Mesenchymal stem cell (in vitro differentiated cells and primary cell): ENCODE measurements at regions not wholly inside any gene's neighbourhood (a gene's known extent, or its start where the extent isn't known, plus 50 kb on each side); places are given as distances from the start of the nearest gene placed in this dataset.

Source experiments
- DNase-seq: peaks from one replicate; pipeline ENCODE4 v3.0.0-alpha.2; 2013
- H2AFZ ChIP-seq: one replicate; pipeline ENCODE4 v1.6.1; 2013; ENCODE audit warnings: low read depth, mild to moderate bottlenecking, control low read depth, inconsistent platforms, low read length, moderate library complexity
- H2AK5ac ChIP-seq: 2 replicates; pipeline ENCODE4 v1.6.1; 2013; ENCODE audit warnings: low read length, moderate library complexity, mild to moderate bottlenecking, inconsistent platforms; ENCODE audit not compliant: severe bottlenecking
- H2BK120ac ChIP-seq: one replicate; pipeline ENCODE4 v1.6.1; 2013; ENCODE audit warnings: low read depth, mild to moderate bottlenecking, inconsistent platforms, low read length, moderate library complexity
- H2BK12ac ChIP-seq, 2 experiments: one replicate each; pipeline ENCODE4 v1.6.1; 2013; ENCODE audit warnings: inconsistent platforms in 2 of 2, low read length in 2 of 2, mild to moderate bottlenecking in 2 of 2, moderate library complexity in 2 of 2, control low read depth in 1 of 2
- H2BK15ac ChIP-seq: one replicate; pipeline ENCODE4 v1.6.1; 2013; ENCODE audit warnings: mild to moderate bottlenecking, low read depth, inconsistent platforms; ENCODE audit not compliant: poor library complexity, severe bottlenecking
- H2BK5ac ChIP-seq: 2 replicates; pipeline ENCODE4 v1.6.1; 2013; ENCODE audit warnings: low read depth, mild to moderate bottlenecking, low read length, control low read depth, inconsistent platforms; ENCODE audit not compliant: poor library complexity, severe bottlenecking
- H3K14ac ChIP-seq, 2 experiments: one replicate each; pipeline ENCODE4 v1.6.1; 2013; ENCODE audit warnings: inconsistent platforms in 2 of 2, low read length in 2 of 2, control low read depth in 1 of 2, mild to moderate bottlenecking in 1 of 2, moderate library complexity in 1 of 2
- H3K18ac ChIP-seq, 2 experiments: one replicate each; pipeline ENCODE4 v1.6.1; 2013; ENCODE audit warnings: inconsistent platforms in 2 of 2, low read length in 2 of 2, control low read depth in 1 of 2, low read depth in 1 of 2, mild to moderate bottlenecking in 1 of 2
- H3K23ac ChIP-seq, 2 experiments: one replicate each; pipeline ENCODE4 v1.6.1; 2013; ENCODE audit warnings: inconsistent platforms in 2 of 2, low read length in 2 of 2, mild to moderate bottlenecking in 2 of 2, moderate library complexity in 2 of 2, control low read depth in 1 of 2
- H3K27ac ChIP-seq: 2 replicates; pipeline ENCODE4 v1.5.1; 2013; ENCODE audit warnings: mild to moderate bottlenecking, moderate library complexity, low read length, control low read depth, inconsistent platforms; ENCODE audit not compliant: poor library complexity, severe bottlenecking
- H3K27me3 ChIP-seq, 2 experiments: 2 replicates each; pipeline versions ENCODE4 v1.6.1 to v1.7.0; 2013; ENCODE audit warnings: low read length in 2 of 2, mild to moderate bottlenecking in 2 of 2, moderate library complexity in 2 of 2, control low read depth in 1 of 2, inconsistent platforms in 1 of 2; ENCODE audit not compliant: control insufficient read depth in 1 of 2, insufficient read depth in 1 of 2
- H3K36me3 ChIP-seq, 2 experiments: 2 replicates each; pipeline versions ENCODE4 v1.6.1 to v1.7.0; 2013; ENCODE audit warnings: low read length in 2 of 2, control low read depth in 1 of 2, inconsistent platforms in 1 of 2, low read depth in 1 of 2, mild to moderate bottlenecking in 1 of 2; ENCODE audit not compliant: insufficient read depth in 2 of 2, control insufficient read depth in 1 of 2
- H3K4ac ChIP-seq, 2 experiments: one replicate each; pipeline ENCODE4 v1.6.1; 2013; ENCODE audit warnings: inconsistent platforms in 2 of 2, low read length in 2 of 2, mild to moderate bottlenecking in 2 of 2, moderate library complexity in 2 of 2, control low read depth in 1 of 2, low read depth in 1 of 2
- H3K4me1 ChIP-seq: 2 replicates; pipeline ENCODE4 v1.6.1; 2013; ENCODE audit warnings: low read depth, low read length, control low read depth; ENCODE audit not compliant: control insufficient read depth, insufficient read depth
- H3K4me2 ChIP-seq: 2 replicates; pipeline ENCODE4 v1.6.1; 2013; ENCODE audit warnings: low read length, mild to moderate bottlenecking, inconsistent platforms; ENCODE audit not compliant: poor library complexity, severe bottlenecking
- H3K4me3 ChIP-seq, 2 experiments: 2 replicates each; pipeline versions ENCODE4 v1.5.1 to v1.7.0; 2013; ENCODE audit warnings: low read length in 2 of 2, mild to moderate bottlenecking in 2 of 2, control low read depth in 1 of 2, low read depth in 1 of 2; ENCODE audit not compliant: insufficient read depth in 1 of 2
- H3K79me1 ChIP-seq: replicated peaks from 2 replicates; pipeline ENCODE4 v1.6.1; 2013; ENCODE audit warnings: mild to moderate bottlenecking, control low read depth, low read length, inconsistent platforms; ENCODE audit not compliant: poor library complexity, severe bottlenecking
- H3K9ac ChIP-seq: 2 replicates; pipeline ENCODE4 v1.7.0; 2013; ENCODE audit warnings: mild to moderate bottlenecking, low read length, moderate library complexity
- H3K9me3 ChIP-seq: 2 replicates; pipeline ENCODE4 v1.7.0; 2013; ENCODE audit warnings: mild to moderate bottlenecking, low read length; ENCODE audit not compliant: control insufficient read depth
- H4K8ac ChIP-seq: one replicate; pipeline ENCODE4 v1.6.1; 2013; ENCODE audit warnings: inconsistent platforms, mild to moderate bottlenecking, low read length, moderate library complexity
- H4K91ac ChIP-seq: one replicate; pipeline ENCODE4 v1.6.1; 2013; ENCODE audit warnings: mild to moderate bottlenecking, low read length, inconsistent platforms
- WGBS: methylation state at CpG from one replicate; pipeline ENCODE4 v1.1.7; 2013; ENCODE audit warnings: mixed read lengths; 5-methylcytosine and 5-hydroxymethylcytosine counted together

GRCh38 chr7:111676167-111676566 lies 113.9 kb upstream of the IMMP2L start:
- no peaks in the 10 kb centered on the region for H3K4me1 ChIP-seq
- no peak overlapping the region for H3K9ac ChIP-seq
- no peak overlapping the region for H2BK120ac ChIP-seq
- H3K79me1 ChIP-seq, result no peaks in the 10 kb centered on the region
- H2BK5ac ChIP-seq, result no peak overlapping the region
- H2AK5ac ChIP-seq, result no peak overlapping the region
- no peak overlapping the region for H3K4ac ChIP-seq
- no peak overlapping the region for H2BK15ac ChIP-seq
- H3K36me3 ChIP-seq, result no peaks in the 10 kb centered on the region
- DNase-seq, result no peak
- no peak overlapping the region for H3K4me2 ChIP-seq
- H3K9me3 ChIP-seq, result no peaks in the 10 kb centered on the region
- H4K91ac ChIP-seq, result no peak overlapping the region
- H2AFZ ChIP-seq, result no peak overlapping the region
- no peak overlapping the region for H4K8ac ChIP-seq
- no peak overlapping the region for H3K27ac ChIP-seq
- no peak overlapping the region for H2BK12ac ChIP-seq
- no peak overlapping the region for H3K14ac ChIP-seq
- no peaks in the 10 kb centered on the region for H3K27me3 ChIP-seq
- no peak overlapping the region for H3K18ac ChIP-seq
- no peak overlapping the region for H3K23ac ChIP-seq
- H3K4me3 ChIP-seq, result no peak overlapping the region

- no peaks in the 10 kb centered on the region for H3K79me1 ChIP-seq
- DNase-seq, result no peak
- H2BK5ac ChIP-seq, result no peak overlapping the region
- H3K18ac ChIP-seq, result no peak overlapping the region
- H3K9ac ChIP-seq, result no peak overlapping the region
- H4K91ac ChIP-seq, result no peak overlapping the region
- WGBS, result 86% methylated on average over 4 of the region's 6 CpGs
- H2BK15ac ChIP-seq, result no peak overlapping the region
- H2BK12ac ChIP-seq, result no peak overlapping the region
- no peaks in the 10 kb centered on the region for H3K27me3 ChIP-seq
- no peak overlapping the region for H2AK5ac ChIP-seq
- H3K4me2 ChIP-seq, result no peak overlapping the region
- H2BK120ac ChIP-seq, result no peak overlapping the region
- no peak overlapping the region for H3K4me3 ChIP-seq
- no peak overlapping the region for H4K8ac ChIP-seq
- no peak overlapping the region for H2AFZ ChIP-seq
- no peaks in the 10 kb centered on the region for H3K36me3 ChIP-seq
- H3K23ac ChIP-seq, result no peak overlapping the region
- no peaks in the 10 kb centered on the region for H3K4me1 ChIP-seq
- H3K4ac ChIP-seq, result no peak overlapping the region
- H3K14ac ChIP-seq, result no peak overlapping the region
- H3K27ac ChIP-seq, result no peak overlapping the region
- no peaks in the 10 kb centered on the region for H3K9me3 ChIP-seq
Observed at GRCh38 chr7:111672901-111673300, 110.6 kb upstream of the IMMP2L start.

GRCh38 chr7:111671927-111672326 lies 109.6 kb upstream of the IMMP2L start:
- Histone ChIP-seq H2BK15ac (no peak overlapping the region), H2AFZ (no peak overlapping the region), H3K79me1 (no peaks in the 10 kb centered on the region), H4K8ac (no peak overlapping the region), H3K9ac (no peak overlapping the region), H3K27ac (no peak overlapping the region), H4K91ac (no peak overlapping the region), H2AK5ac (no peak overlapping the region), H3K14ac (no peak overlapping the region), H3K23ac (no peak overlapping the region), H3K4me1 (no peaks in the 10 kb centered on the region), H3K4me3 (no peak overlapping the region), H3K9me3 (no peaks in the 10 kb centered on the region), H2BK12ac (no peak overlapping the region), H2BK5ac (no peak overlapping the region), H3K18ac (no peak overlapping the region), H2BK120ac (no peak overlapping the region), H3K4ac (no peak overlapping the region), H3K36me3 (no peaks in the 10 kb centered on the region), H3K4me2 (no peak overlapping the region), H3K27me3 (no peaks in the 10 kb centered on the region)
- 90% methylated on average over 2 of the region's 2 CpGs for WGBS
- no peak for DNase-seq

- no peak overlapping the region for H2AFZ ChIP-seq
Observed at GRCh38 chr7:111668711-111669110, 106.4 kb upstream of the IMMP2L start.

More at GRCh38 chr7:111668711-111669110, 106.4 kb upstream of the IMMP2L start:
- Histone ChIP-seq H4K91ac (no peak overlapping the region), H3K14ac (no peak overlapping the region), H2BK12ac (no peak overlapping the region), H2AK5ac (no peak overlapping the region), H2BK5ac (no peak overlapping the region), H3K4me3 (no peak overlapping the region), H2BK15ac (no peak overlapping the region), H3K36me3 (no peaks in the 10 kb centered on the region), H3K79me1 (no peaks in the 10 kb centered on the region), H3K4me1 (no peaks in the 10 kb centered on the region), H2BK120ac (no peak overlapping the region), H3K4ac (no peak overlapping the region), H3K27ac (no peak overlapping the region), H3K9me3 (no peaks in the 10 kb centered on the region), H3K18ac (no peak overlapping the region), H3K27me3 (peaks cover 0 to 4% of the 10 kb centered on the region in 2 experiments), H3K4me2 (no peak overlapping the region), H4K8ac (no peak overlapping the region), H3K9ac (no peak overlapping the region), H3K23ac (no peak overlapping the region)
- DNase-seq, result no peak
- WGBS, result 94% methylated on average over 9 of the region's 9 CpGs
